ENCODE measurements at regions not wholly inside any gene's neighbourhood (a gene's known extent, or its start where the extent isn't known, plus 50 kb on each side); places are given as distances from the start of the nearest gene placed in this dataset.

GRCh38 chr16:64771273-64771672, 350.6 kb downstream of the CDH11 start:
- POLR2A ChIA-PET: interaction anchor here (0.6 kb wide), 1 partner anchor 87 kb away, joined by 12 read pairs; no protein-coding TSS in a partner anchor
- H3K4me3 ChIP-seq (ENCODE audit: low read depth, low read length): no peak overlapping the region
- H3K27me3 Mint-ChIP-seq (ENCODE audit: insufficient read depth, unreplicated experiment): peaks cover 6% of the 10 kb centered on the region
- no peaks in the 10 kb centered on the region for H3K4me1 ChIP-seq
- no peak overlapping the region for H3K27ac Mint-ChIP-seq (ENCODE audit: unreplicated experiment)
- H3K4me3 Mint-ChIP-seq (ENCODE audit: unreplicated experiment): no peak overlapping the region
- H3K4me1 Mint-ChIP-seq (ENCODE audit: low read depth, unreplicated experiment): no peaks in the 10 kb centered on the region
- no peak for DNase-seq
- H3K9me3 Mint-ChIP-seq (ENCODE audit: unreplicated experiment): no peaks in the 10 kb centered on the region
- intact Hi-C loops (cut with micrococcal nuclease; ENCODE audit: unreplicated experiment): no loop called here
- BruUV-seq (replicated peaks): no TSS peak
- TF ChIP-seq CTCF (IDR thresholded peaks at IDR 0.05; ENCODE audit: insufficient read depth in 1 of 2, low read depth in 1 of 2, low read length in 1 of 2, severe bottlenecking in 1 of 2, unreplicated experiment in 1 of 2): no peak
- H3K36me3 Mint-ChIP-seq (ENCODE audit: insufficient read depth, unreplicated experiment): no peaks in the 10 kb centered on the region
- H3K36me3 ChIP-seq (ENCODE audit: control insufficient read depth, insufficient read depth, low read length): no peaks in the 10 kb centered on the region
- no peaks in the 10 kb centered on the region for H3K27me3 ChIP-seq (replicated peaks; ENCODE audit: control insufficient read depth, insufficient read depth, low read length)
- H3K9me3 ChIP-seq: peaks cover 3% of the 10 kb centered on the region; the same call in 1 of the 2 replicates
- CTCF ChIA-PET: no interaction called here

- peaks cover 9% of the 10 kb centered on the region for H3K27me3 Mint-ChIP-seq (ENCODE audit: insufficient read depth, unreplicated experiment)
- H3K9me3 ChIP-seq: no peaks in the 10 kb centered on the region; the same call in 1 of the 2 replicates
- no peak overlapping the region for H3K4me3 ChIP-seq (ENCODE audit: low read depth, low read length)
- no peaks in the 10 kb centered on the region for H3K36me3 Mint-ChIP-seq (ENCODE audit: insufficient read depth, unreplicated experiment)
- H3K27me3 ChIP-seq (replicated peaks; ENCODE audit: control insufficient read depth, insufficient read depth, low read length): no peaks in the 10 kb centered on the region
- no TSS peak for BruUV-seq (replicated peaks)
- no peaks in the 10 kb centered on the region for H3K9me3 Mint-ChIP-seq (ENCODE audit: unreplicated experiment)
- H3K4me3 Mint-ChIP-seq (ENCODE audit: unreplicated experiment): no peak overlapping the region
- POLR2A ChIA-PET: no interaction called here
- intact Hi-C loops (cut with micrococcal nuclease; ENCODE audit: unreplicated experiment): no loop called here
- H3K27ac Mint-ChIP-seq (ENCODE audit: unreplicated experiment): no peak overlapping the region
- DNase-seq: no peak
- H3K4me1 Mint-ChIP-seq (ENCODE audit: low read depth, unreplicated experiment): no peaks in the 10 kb centered on the region
- H3K36me3 ChIP-seq (ENCODE audit: control insufficient read depth, insufficient read depth, low read length): no peaks in the 10 kb centered on the region
- CTCF ChIA-PET: no interaction called here
- TF ChIP-seq CTCF (IDR thresholded peaks at IDR 0.05; ENCODE audit: insufficient read depth in 1 of 2, low read depth in 1 of 2, low read length in 1 of 2, severe bottlenecking in 1 of 2, unreplicated experiment in 1 of 2): no peak
- no peaks in the 10 kb centered on the region for H3K4me1 ChIP-seq
Measured at GRCh38 chr16:64762211-64762610, 359.7 kb downstream of the CDH11 start.

- Histone ChIP-seq H3K36me3 (ENCODE audit: control insufficient read depth, insufficient read depth, low read length) (no peaks in the 10 kb centered on the region), H3K9me3 (no peaks in the 10 kb centered on the region), H3K27me3 (replicated peaks; ENCODE audit: control insufficient read depth, insufficient read depth, low read length) (no peaks in the 10 kb centered on the region), H3K4me3 (ENCODE audit: low read depth, low read length) (no peak overlapping the region), H3K4me1 (no peaks in the 10 kb centered on the region)
- POLR2A ChIA-PET: no interaction called here
- Mint-ChIP-seq H3K4me3 (ENCODE audit: unreplicated experiment) (no peak overlapping the region), H3K36me3 (ENCODE audit: insufficient read depth, unreplicated experiment) (no peaks in the 10 kb centered on the region), H3K9me3 (ENCODE audit: unreplicated experiment) (no peaks in the 10 kb centered on the region), H3K27ac (ENCODE audit: unreplicated experiment) (no peak overlapping the region), H3K4me1 (ENCODE audit: low read depth, unreplicated experiment) (no peaks in the 10 kb centered on the region), H3K27me3 (ENCODE audit: insufficient read depth, unreplicated experiment) (peaks cover 11% of the 10 kb centered on the region)
- BruUV-seq (replicated peaks): no TSS peak
- no peak for DNase-seq
- CTCF ChIA-PET: no interaction called here
- intact Hi-C loops (cut with micrococcal nuclease; ENCODE audit: unreplicated experiment): loop anchor here (10.0 kb wide), 1 partner anchor 59 kb away; no protein-coding TSS in a partner anchor
- TF ChIP-seq CTCF (IDR thresholded peaks at IDR 0.05; ENCODE audit: insufficient read depth in 1 of 2, low read depth in 1 of 2, low read length in 1 of 2, severe bottlenecking in 1 of 2, unreplicated experiment in 1 of 2): no peak
Measured at GRCh38 chr16:64754279-64754678, 367.6 kb downstream of the CDH11 start.
